ENCODE measurements at regions not wholly inside any gene's neighbourhood (a gene's known extent, or its start where the extent isn't known, plus 50 kb on each side); places are given as distances from the start of the nearest gene placed in this dataset.

DNA sequence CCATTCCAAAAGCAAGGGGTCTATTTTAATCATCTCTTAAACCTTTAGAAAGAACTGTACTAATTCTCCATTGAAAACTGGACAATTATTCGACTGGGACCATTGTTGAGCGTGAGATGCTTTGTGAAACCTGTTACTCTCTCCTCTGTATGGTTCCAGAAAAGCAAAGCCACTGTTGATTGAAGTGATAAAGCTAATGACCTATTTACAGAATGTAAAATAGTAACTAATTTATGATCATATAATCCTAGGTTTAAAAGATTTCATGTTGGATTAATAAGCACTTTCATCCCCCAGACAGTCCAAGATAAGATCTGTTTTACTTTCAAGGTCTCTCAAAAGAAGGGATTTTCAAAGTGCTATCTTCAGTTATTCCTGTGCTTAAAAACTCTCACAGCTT lies 614.5 kb downstream of the TMA16 start:
- no peaks in the 10 kb centered on the region for H3K9me3 ChIP-seq (ENCODE audit: low read depth)
- Mint-ChIP-seq H3K27me3 (ENCODE audit: insufficient read depth, low read depth) (peaks cover 2% of the 10 kb centered on the region), H3K4me3 (no peak overlapping the region), H3K27ac (no peak overlapping the region), H3K36me3 (no peaks in the 10 kb centered on the region), H3K4me1 (no peaks in the 10 kb centered on the region), H3K9me3 (no peaks in the 10 kb centered on the region)
- H3K9ac ChIP-seq = no peak overlapping the region
- no peak overlapping the region for H3K4me3 ChIP-seq
- H3F3A ChIP-seq (ENCODE audit: low read depth) = no peaks in the 10 kb centered on the region
- TF ChIP-seq EZH2phosphoT487 (IDR thresholded peaks at IDR 0.05) (no peak), EZH2 (IDR thresholded peaks at IDR 0.05) (no peak)
- TF ChIP-seq, protein P1, sequence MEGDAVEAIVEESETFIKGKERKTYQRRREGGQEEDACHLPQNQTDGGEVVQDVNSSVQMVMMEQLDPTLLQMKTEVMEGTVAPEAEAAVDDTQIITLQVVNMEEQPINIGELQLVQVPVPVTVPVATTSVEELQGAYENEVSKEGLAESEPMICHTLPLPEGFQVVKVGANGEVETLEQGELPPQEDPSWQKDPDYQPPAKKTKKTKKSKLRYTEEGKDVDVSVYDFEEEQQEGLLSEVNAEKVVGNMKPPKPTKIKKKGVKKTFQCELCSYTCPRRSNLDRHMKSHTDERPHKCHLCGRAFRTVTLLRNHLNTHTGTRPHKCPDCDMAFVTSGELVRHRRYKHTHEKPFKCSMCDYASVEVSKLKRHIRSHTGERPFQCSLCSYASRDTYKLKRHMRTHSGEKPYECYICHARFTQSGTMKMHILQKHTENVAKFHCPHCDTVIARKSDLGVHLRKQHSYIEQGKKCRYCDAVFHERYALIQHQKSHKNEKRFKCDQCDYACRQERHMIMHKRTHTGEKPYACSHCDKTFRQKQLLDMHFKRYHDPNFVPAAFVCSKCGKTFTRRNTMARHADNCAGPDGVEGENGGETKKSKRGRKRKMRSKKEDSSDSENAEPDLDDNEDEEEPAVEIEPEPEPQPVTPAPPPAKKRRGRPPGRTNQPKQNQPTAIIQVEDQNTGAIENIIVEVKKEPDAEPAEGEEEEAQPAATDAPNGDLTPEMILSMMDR (IDR thresholded peaks at IDR 0.05) = no peak
- DNase-seq (ENCODE audit: low spot score) = no peak
- no peaks in the 10 kb centered on the region for H3K27me3 ChIP-seq
- no peaks in the 10 kb centered on the region for H3K36me3 ChIP-seq
- no peaks in the 10 kb centered on the region for H4K20me1 ChIP-seq (ENCODE audit: low read depth)
- no peak overlapping the region for H3K27ac ChIP-seq
- H2AFZ ChIP-seq (replicated peaks) = no peak overlapping the region
- no peak overlapping the region for H3K4me2 ChIP-seq
- H3K79me2 ChIP-seq (ENCODE audit: low read depth) = no peaks in the 10 kb centered on the region
- H3K4me1 ChIP-seq = peaks cover 8% of the 10 kb centered on the region

DNA sequence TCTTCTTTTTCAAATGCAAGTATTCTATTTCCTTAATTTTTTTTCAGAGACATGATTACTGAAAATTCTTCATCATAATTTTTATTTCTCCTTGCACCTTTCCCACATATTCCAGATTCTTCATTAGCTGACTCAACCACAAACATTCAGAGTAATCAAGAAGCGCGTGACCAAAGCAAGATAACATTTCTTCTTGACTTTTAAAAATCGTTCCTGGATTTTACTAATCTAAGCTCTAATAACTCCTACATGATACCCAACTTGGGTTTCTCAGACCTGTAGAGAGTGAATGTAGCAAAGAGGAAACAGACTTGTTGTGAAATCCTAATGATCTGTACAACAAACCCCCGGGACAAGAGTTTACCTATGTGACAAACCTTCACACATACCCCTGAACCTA lies 615.0 kb downstream of the TMA16 start:
- no peaks in the 10 kb centered on the region for H3K36me3 Mint-ChIP-seq
- TF ChIP-seq, protein P1 (IDR thresholded peaks at IDR 0.05) = no peak
- no peak for TF ChIP-seq EZH2phosphoT487 (IDR thresholded peaks at IDR 0.05)
- TF ChIP-seq EZH2 (IDR thresholded peaks at IDR 0.05) = no peak
- H3K4me1 Mint-ChIP-seq = no peaks in the 10 kb centered on the region
- no peaks in the 10 kb centered on the region for H3F3A ChIP-seq (ENCODE audit: low read depth)
- DNase-seq (ENCODE audit: low spot score) = no peak
- H3K4me3 ChIP-seq = no peak overlapping the region
- H3K27me3 ChIP-seq = no peaks in the 10 kb centered on the region
- H3K36me3 ChIP-seq = no peaks in the 10 kb centered on the region
- no peak overlapping the region for H3K4me2 ChIP-seq
- no peaks in the 10 kb centered on the region for H3K9me3 Mint-ChIP-seq
- H3K4me3 Mint-ChIP-seq = no peak overlapping the region
- no peaks in the 10 kb centered on the region for H4K20me1 ChIP-seq (ENCODE audit: low read depth)
- H3K27ac ChIP-seq = no peak overlapping the region
- peaks cover 2% of the 10 kb centered on the region for H3K27me3 Mint-ChIP-seq (ENCODE audit: insufficient read depth, low read depth)
- no peaks in the 10 kb centered on the region for H3K79me2 ChIP-seq (ENCODE audit: low read depth)
- H2AFZ ChIP-seq (replicated peaks) = peak overlapping the region; percentile 50
- no peak overlapping the region for H3K27ac Mint-ChIP-seq
- H3K4me1 ChIP-seq = peaks cover 8% of the 10 kb centered on the region
- H3K9ac ChIP-seq = no peak overlapping the region
- no peaks in the 10 kb centered on the region for H3K9me3 ChIP-seq (ENCODE audit: low read depth)

DNA sequence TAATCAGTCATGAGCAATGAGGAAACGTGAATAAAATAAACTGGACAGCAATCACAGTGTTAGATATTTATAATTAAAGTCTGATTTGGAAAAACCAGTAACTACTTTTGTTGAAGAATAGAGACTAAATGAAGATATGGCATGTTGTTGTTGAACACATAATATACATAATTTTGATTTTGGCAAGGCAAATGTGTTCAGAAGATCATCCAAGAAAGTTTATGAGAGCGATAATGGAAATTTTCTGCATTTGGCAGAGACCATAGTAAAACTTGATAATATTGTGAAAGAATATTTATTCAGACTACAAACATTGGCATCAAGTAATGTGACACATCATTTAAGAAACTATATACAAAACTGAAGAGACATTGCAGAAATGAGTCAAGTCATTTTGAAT lies 620.7 kb downstream of the TMA16 start:
- no peaks in the 10 kb centered on the region for H3K9me3 ChIP-seq (ENCODE audit: low read depth)
- H3K4me1 ChIP-seq = no peaks in the 10 kb centered on the region
- H3K9ac ChIP-seq = no peak overlapping the region
- no peak overlapping the region for H2AFZ ChIP-seq (replicated peaks)
- no peaks in the 10 kb centered on the region for H3K79me2 ChIP-seq (ENCODE audit: low read depth)
- no peak overlapping the region for H3K4me2 ChIP-seq
- H3F3A ChIP-seq (ENCODE audit: low read depth) = no peaks in the 10 kb centered on the region
- Mint-ChIP-seq H3K27ac (no peak overlapping the region), H3K4me1 (no peaks in the 10 kb centered on the region), H3K27me3 (ENCODE audit: insufficient read depth, low read depth) (peaks cover 2% of the 10 kb centered on the region), H3K9me3 (no peaks in the 10 kb centered on the region), H3K36me3 (no peaks in the 10 kb centered on the region), H3K4me3 (no peak overlapping the region)
- DNase-seq (ENCODE audit: low spot score) = no peak
- H3K27me3 ChIP-seq = no peaks in the 10 kb centered on the region
- TF ChIP-seq EZH2 (IDR thresholded peaks at IDR 0.05) (no peak), EZH2phosphoT487 (IDR thresholded peaks at IDR 0.05) (no peak)
- TF ChIP-seq, protein P1 (IDR thresholded peaks at IDR 0.05) = no peak
- no peak overlapping the region for H3K4me3 ChIP-seq
- no peaks in the 10 kb centered on the region for H3K36me3 ChIP-seq
- no peak overlapping the region for H3K27ac ChIP-seq
- no peaks in the 10 kb centered on the region for H4K20me1 ChIP-seq (ENCODE audit: low read depth)
